Tibial artery (tissue), 4 donors: ENCODE measurements at regions not wholly inside any gene's neighbourhood (a gene's known extent, or its start where the extent isn't known, plus 50 kb on each side); places are given as distances from the start of the nearest gene placed in this dataset.

Source experiments
- DNase-seq, 2 donors: peaks; one replicate each; pipeline ENCODE4 v3.0.0-alpha.2; 2019
- H3K27ac ChIP-seq, 2 donors: fragments of 200-600 bp; sonication (generic) in 1 of 2; 1 replicate in 1 of 2; 2 replicates in 1 of 2; pipeline ENCODE4 v1.5.1; 2018 to 2019; ENCODE audit warnings: mild to moderate bottlenecking in 1 of 2
- H3K27me3 ChIP-seq, 2 donors: fragments of 200-600 bp; sonication (generic) in 1 of 2; one replicate each; pipeline versions ENCODE4 v1.5.1 to v1.6.0; 2016 to 2019
- H3K36me3 ChIP-seq, 3 donors: fragments of 200-600 bp; sonication (generic) in 2 of 3; one replicate each; pipeline ENCODE4 v1.5.1; 2016 to 2019; ENCODE audit warnings: mild to moderate bottlenecking in 2 of 3
- H3K4me1 ChIP-seq, 4 donors: fragments of 200-600 bp; sonication (generic) in 2 of 4; 1 replicate in 3 of 4; 2 replicates in 1 of 4; pipeline ENCODE4 v1.5.1; 2016 to 2019
- H3K4me3 ChIP-seq, 2 donors: fragments of 200-600 bp; sonication (generic) in 1 of 2; 1 replicate in 1 of 2; 2 replicates in 1 of 2; pipeline ENCODE4 v1.5.1; 2018 to 2019; ENCODE audit warnings: mild to moderate bottlenecking in 2 of 2
- H3K9me3 ChIP-seq, 3 donors: fragments of 200-600 bp; sonication (generic) in 1 of 3; one replicate each; pipeline ENCODE4 v1.5.1; 2016 to 2019
- intact Hi-C: fragments of 100-400 bp; cut with DNase I; formaldehyde crosslinking; loops from one replicate; pipeline ENCODE4 v1.15.0; 2023; ENCODE audit warnings: low total_unique reads
- TF ChIP-seq, protein P1 (sequence below), 2 experiments: fragments of 200-600 bp in 1 of 2; fragments of 450-650 bp in 1 of 2; IDR thresholded peaks; one replicate each; pipeline ENCODE4 v1.5.1; 2017 to 2019; ENCODE audit warnings: antibody characterized with exemption in 2 of 2, mild to moderate bottlenecking in 1 of 2, moderate library complexity in 1 of 2

DNA sequence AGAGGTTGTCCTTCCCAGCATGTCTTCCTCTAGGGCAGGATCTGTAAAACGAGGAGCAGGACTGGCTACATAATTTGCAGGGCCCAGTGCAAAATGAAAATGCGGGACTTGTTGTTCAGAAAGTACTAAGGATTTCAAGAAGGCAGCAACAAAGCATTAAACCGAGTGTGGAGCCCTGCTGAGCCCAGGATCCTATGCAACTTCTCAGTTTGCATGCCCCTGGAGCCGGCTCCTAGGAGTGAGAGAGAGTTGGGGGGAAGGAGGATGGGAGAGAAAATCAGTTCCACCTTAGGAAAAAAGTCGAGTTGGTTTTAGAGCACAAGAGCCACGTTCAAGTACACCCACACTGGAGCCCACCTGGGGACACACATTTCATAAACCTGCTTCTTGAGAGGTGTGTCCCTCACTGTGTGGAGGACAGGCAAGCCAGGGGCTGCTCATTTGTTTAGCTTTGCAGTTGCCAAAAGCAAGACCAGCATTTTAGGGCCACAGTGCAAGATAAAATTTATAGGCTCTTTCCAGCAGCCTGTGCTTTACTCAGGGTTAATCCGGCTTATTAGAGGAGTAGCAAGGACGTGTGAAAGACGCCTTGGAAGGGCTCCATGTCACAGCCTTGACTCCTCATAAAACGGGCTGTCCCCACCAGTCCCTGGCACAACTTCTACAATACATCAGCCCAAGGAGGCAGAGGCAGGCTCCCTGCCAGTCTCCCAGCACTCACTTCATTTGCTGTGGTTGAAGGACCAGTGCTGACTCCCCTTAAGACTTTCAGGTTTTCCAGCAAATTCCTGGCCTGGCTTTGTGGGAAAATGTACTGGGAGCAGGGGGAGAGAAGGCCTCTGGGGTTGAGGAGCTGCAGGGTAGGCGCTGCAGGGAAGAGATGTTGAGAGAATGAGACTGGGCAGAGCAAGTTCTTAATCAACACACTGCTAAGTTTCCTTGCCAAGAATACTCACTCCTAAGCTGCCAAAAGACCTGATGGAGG lies 159.7 kb upstream of the SEMA6A start:
- H3K4me3 ChIP-seq: no peak overlapping the region
- intact Hi-C loops: no loop called here
- H3K36me3 ChIP-seq: no peaks in the 10 kb centered on the region
- peak in 1 of 2 donors; percentile 70 for DNase-seq
- no peaks in the 10 kb centered on the region for H3K27me3 ChIP-seq
- peaks cover 0 to 38% (median 21%) of the 10 kb centered on the region in 4 donors for H3K4me1 ChIP-seq
- TF ChIP-seq, protein P1, sequence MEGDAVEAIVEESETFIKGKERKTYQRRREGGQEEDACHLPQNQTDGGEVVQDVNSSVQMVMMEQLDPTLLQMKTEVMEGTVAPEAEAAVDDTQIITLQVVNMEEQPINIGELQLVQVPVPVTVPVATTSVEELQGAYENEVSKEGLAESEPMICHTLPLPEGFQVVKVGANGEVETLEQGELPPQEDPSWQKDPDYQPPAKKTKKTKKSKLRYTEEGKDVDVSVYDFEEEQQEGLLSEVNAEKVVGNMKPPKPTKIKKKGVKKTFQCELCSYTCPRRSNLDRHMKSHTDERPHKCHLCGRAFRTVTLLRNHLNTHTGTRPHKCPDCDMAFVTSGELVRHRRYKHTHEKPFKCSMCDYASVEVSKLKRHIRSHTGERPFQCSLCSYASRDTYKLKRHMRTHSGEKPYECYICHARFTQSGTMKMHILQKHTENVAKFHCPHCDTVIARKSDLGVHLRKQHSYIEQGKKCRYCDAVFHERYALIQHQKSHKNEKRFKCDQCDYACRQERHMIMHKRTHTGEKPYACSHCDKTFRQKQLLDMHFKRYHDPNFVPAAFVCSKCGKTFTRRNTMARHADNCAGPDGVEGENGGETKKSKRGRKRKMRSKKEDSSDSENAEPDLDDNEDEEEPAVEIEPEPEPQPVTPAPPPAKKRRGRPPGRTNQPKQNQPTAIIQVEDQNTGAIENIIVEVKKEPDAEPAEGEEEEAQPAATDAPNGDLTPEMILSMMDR (IDR thresholded peaks at IDR 0.05): no peak
- no peaks in the 10 kb centered on the region for H3K9me3 ChIP-seq
- H3K27ac ChIP-seq: peak overlapping the region; percentile 10 to 41

DNA sequence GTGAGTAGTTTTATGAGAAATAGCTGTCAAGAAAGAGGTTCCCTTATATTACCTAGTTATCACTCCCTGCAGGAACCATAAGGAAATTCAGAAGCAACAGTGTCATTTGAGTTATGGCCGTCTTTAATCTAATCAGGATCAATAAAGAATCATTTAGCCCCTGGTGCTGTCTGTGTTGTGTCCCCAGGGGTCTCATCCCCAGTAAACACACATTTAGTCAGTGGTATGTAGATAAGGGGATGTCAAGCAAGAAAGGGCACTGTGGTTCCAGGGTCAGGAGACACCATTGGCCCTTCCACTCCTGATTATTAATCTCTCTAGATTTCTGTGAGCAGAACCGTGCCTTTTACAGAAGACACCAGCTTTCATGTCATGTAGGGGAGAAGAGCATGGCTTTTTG lies 158.0 kb upstream of the SEMA6A start:
- intact Hi-C loops: no loop called here
- Histone ChIP-seq H3K4me3 (no peak overlapping the region), H3K4me1 (peaks cover 0 to 24% (median 14%) of the 10 kb centered on the region in 4 donors), H3K36me3 (no peaks in the 10 kb centered on the region), H3K27ac (no peak overlapping the region), H3K27me3 (no peaks in the 10 kb centered on the region), H3K9me3 (no peaks in the 10 kb centered on the region)
- no peak for DNase-seq
- TF ChIP-seq, protein P1 (IDR thresholded peaks at IDR 0.05): no peak

DNA sequence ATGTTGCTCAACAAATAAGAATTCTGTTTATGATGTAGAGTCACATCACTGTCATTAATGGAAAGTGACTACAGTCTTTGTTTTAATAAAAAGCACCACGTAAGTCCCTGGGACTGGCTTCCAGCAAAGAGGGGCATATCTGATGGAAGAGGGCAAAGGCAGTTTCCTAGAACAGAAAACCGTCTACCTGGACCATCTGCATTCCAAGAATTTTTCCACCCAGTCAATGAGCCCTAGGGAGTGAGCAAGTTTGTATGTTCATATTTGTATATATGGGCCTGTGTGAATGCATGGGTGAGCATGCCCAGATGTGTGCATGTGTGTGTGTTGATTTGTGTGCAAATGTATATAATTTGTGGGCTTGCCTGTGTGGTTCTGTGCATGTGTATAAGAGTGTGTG lies 156.8 kb upstream of the SEMA6A start:
- H3K4me1 ChIP-seq: peaks cover 0 to 23% (median 13%) of the 10 kb centered on the region in 4 donors
- no peak overlapping the region for H3K4me3 ChIP-seq
- DNase-seq: no peak
- no peaks in the 10 kb centered on the region for H3K36me3 ChIP-seq
- no peaks in the 10 kb centered on the region for H3K27me3 ChIP-seq
- TF ChIP-seq, protein P1 (IDR thresholded peaks at IDR 0.05): no peak
- no peak overlapping the region for H3K27ac ChIP-seq
- no peaks in the 10 kb centered on the region for H3K9me3 ChIP-seq
- intact Hi-C loops: no loop called here

DNA sequence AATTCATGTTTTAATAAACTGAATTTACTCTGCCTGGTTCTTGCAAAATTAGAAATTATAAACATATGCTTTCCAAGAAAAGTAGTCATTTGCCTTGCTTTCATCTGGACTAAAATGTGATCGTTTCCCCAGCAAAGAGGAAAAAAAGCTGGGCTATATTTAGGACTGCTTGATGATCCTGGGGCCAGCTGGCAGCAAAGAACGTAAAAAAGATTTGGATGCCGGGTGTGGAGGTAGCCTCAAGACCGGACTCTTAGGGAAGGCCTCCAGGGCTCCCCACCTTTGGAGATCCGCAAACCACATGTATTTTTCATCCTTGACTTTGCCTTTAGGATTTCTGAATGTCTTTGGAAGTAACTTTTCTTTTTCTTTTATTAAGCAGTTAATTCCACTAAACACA lies 156.1 kb upstream of the SEMA6A start:
- TF ChIP-seq, protein P1 (IDR thresholded peaks at IDR 0.05): no peak
- DNase-seq: no peak
- intact Hi-C loops: no loop called here
- H3K27me3 ChIP-seq: no peaks in the 10 kb centered on the region
- H3K4me3 ChIP-seq: no peak overlapping the region
- H3K36me3 ChIP-seq: no peaks in the 10 kb centered on the region
- no peak overlapping the region for H3K27ac ChIP-seq
- no peaks in the 10 kb centered on the region for H3K9me3 ChIP-seq
- H3K4me1 ChIP-seq: peaks cover 0 to 23% (median 13%) of the 10 kb centered on the region in 4 donors

DNA sequence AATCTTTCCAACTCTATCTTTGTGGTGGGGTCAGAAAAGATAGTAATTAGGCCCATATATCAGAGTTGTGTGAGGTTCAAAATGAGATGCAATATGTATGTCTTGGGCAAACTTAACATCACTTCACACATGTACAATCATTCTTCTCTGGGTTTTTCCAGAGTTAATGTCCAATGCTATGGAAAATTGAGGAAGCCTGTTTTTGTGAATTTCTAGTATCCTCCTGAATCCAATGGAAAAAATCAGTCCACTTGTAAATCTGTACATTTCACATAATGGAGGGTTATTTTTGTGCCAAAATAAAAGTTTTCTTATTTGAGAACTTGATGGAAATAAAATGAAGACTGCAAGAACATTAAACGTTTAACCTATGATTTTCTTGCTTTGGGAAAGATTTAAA lies 155.6 kb upstream of the SEMA6A start:
- no peak for DNase-seq
- H3K27ac ChIP-seq: no peak overlapping the region
- H3K4me1 ChIP-seq: peaks cover 0 to 23% (median 13%) of the 10 kb centered on the region in 4 donors
- no peaks in the 10 kb centered on the region for H3K9me3 ChIP-seq
- H3K36me3 ChIP-seq: no peaks in the 10 kb centered on the region
- no peak overlapping the region for H3K4me3 ChIP-seq
- no peaks in the 10 kb centered on the region for H3K27me3 ChIP-seq
- TF ChIP-seq, protein P1 (IDR thresholded peaks at IDR 0.05): no peak
- intact Hi-C loops: no loop called here
